GM18909 (cell line): ENCODE measurements at regions not wholly inside any gene's neighbourhood (a gene's known extent, or its start where the extent isn't known, plus 50 kb on each side); places are given as distances from the start of the nearest gene placed in this dataset.
"Not testable (repeated sequence)": the region's sequence is repeated elsewhere in the genome, so short reads cannot be mapped to it uniquely, and the experiment has no call there.

ENCODE experiments used
- ATAC-seq: cut with Tn5 transposase; IDR thresholded peaks from one replicate; pipeline ENCODE4 v1.9.1; 2021; ENCODE audit warnings: mild to moderate bottlenecking; ENCODE audit not compliant: unreplicated experiment, poor library complexity

GRCh38 chr3:36175113-36175812 is 205.0 kb upstream of the STAC start:
- no peak for ATAC-seq

- ATAC-seq: no peak
Measured at GRCh38 chr3:36175916-36176461, 204.3 kb upstream of the STAC start.

GRCh38 chr3:36178018-36178417 is 202.3 kb upstream of the STAC start:
- no peak for ATAC-seq

- ATAC-seq: no peak
Measured at GRCh38 chr3:36182024-36182423, 198.3 kb upstream of the STAC start.

GRCh38 chr3:36187197-36187596 is 193.1 kb upstream of the STAC start:
- not testable (repeated sequence) for ATAC-seq

- no peak for ATAC-seq
Measured at GRCh38 chr3:36192901-36193300, 187.4 kb upstream of the STAC start.

- no peak for ATAC-seq
Measured at GRCh38 chr3:36193448-36193847, 186.9 kb upstream of the STAC start.

GRCh38 chr3:36196058-36196457 is 184.2 kb upstream of the STAC start:
- ATAC-seq: no peak

- no peak for ATAC-seq
Measured at GRCh38 chr3:36197151-36197550, 183.2 kb upstream of the STAC start.

- no peak for ATAC-seq
Measured at GRCh38 chr3:36201546-36201945, 178.8 kb upstream of the STAC start.

GRCh38 chr3:36206956-36207580 is 173.2 kb upstream of the STAC start:
- ATAC-seq: no peak

GRCh38 chr3:36210840-36211651 is 169.3 kb upstream of the STAC start:
- ATAC-seq: peak; percentile 61

- no peak for ATAC-seq
Measured at GRCh38 chr3:36211652-36211999, 168.7 kb upstream of the STAC start.

GRCh38 chr3:36212251-36212650 is 168.1 kb upstream of the STAC start:
- no peak for ATAC-seq

- no peak for ATAC-seq
Measured at GRCh38 chr3:36214460-36214859, 165.8 kb upstream of the STAC start.

- no peak for ATAC-seq
Measured at GRCh38 chr3:36215241-36215640, 165.1 kb upstream of the STAC start.

- ATAC-seq: no peak
Measured at GRCh38 chr3:36219398-36219797, 160.9 kb upstream of the STAC start.

- ATAC-seq: no peak
Measured at GRCh38 chr3:36220173-36220572, 160.1 kb upstream of the STAC start.

- ATAC-seq: no peak
Measured at GRCh38 chr3:36221975-36222374, 158.3 kb upstream of the STAC start.

GRCh38 chr3:36227980-36228379 is 152.3 kb upstream of the STAC start:
- ATAC-seq: no peak

- no peak for ATAC-seq
Measured at GRCh38 chr3:36229496-36229895, 150.8 kb upstream of the STAC start.
